ENCODE measurements at regions not wholly inside any gene's neighbourhood (a gene's known extent, or its start where the extent isn't known, plus 50 kb on each side); places are given as distances from the start of the nearest gene placed in this dataset.
A peak's percentile ranks its signal among the peaks of the same experiment; 100 is the strongest.

GRCh38 chr4:55011761-55012160, 113.6 kb downstream of the KDR start:
- H3K9me3 Mint-ChIP-seq, result no peaks in the 10 kb centered on the region
- peaks cover 25% of the 10 kb centered on the region for H3K4me1 Mint-ChIP-seq
- Histone ChIP-seq H3K9ac (ENCODE audit: extremely low read depth, low read length, poor library complexity, severe bottlenecking) (no peak overlapping the region), H3K9me3 (ENCODE audit: control insufficient read depth, low read length) (no peaks in the 10 kb centered on the region), H3K4me1 (ENCODE audit: control insufficient read depth, insufficient read depth, low read length) (peaks cover 9% of the 10 kb centered on the region), H3K4me3 (ENCODE audit: low read length) (no peak overlapping the region), H3K27me3 (ENCODE audit: control insufficient read depth, insufficient read depth, low read length, poor library complexity, severe bottlenecking) (no peaks in the 10 kb centered on the region), H3K36me3 (ENCODE audit: control insufficient read depth, insufficient read depth, low read length) (no peaks in the 10 kb centered on the region), H3K27ac (ENCODE audit: low read depth, low read length) (no peak overlapping the region)
- no peak overlapping the region for H3K4me3 Mint-ChIP-seq
- no peak overlapping the region for H3K27ac Mint-ChIP-seq
- H3K36me3 Mint-ChIP-seq (ENCODE audit: low read depth), result no peaks in the 10 kb centered on the region
- DNase-seq, result no peak
- no peaks in the 10 kb centered on the region for H3K27me3 Mint-ChIP-seq (ENCODE audit: insufficient read depth)
- no peak for TF ChIP-seq CTCF (conservative IDR thresholded peaks at IDR 0.05)

- H3K9me3 ChIP-seq (ENCODE audit: control insufficient read depth, low read length), result no peaks in the 10 kb centered on the region
- no peak overlapping the region for H3K4me3 ChIP-seq (ENCODE audit: low read length)
- H3K9me3 Mint-ChIP-seq, result no peaks in the 10 kb centered on the region
- peaks cover 26% of the 10 kb centered on the region for H3K4me1 Mint-ChIP-seq
- no peaks in the 10 kb centered on the region for H3K27me3 Mint-ChIP-seq (ENCODE audit: insufficient read depth)
- no peak overlapping the region for H3K27ac Mint-ChIP-seq
- no peak overlapping the region for H3K4me3 Mint-ChIP-seq
- no peak for DNase-seq
- peaks cover 6% of the 10 kb centered on the region for H3K4me1 ChIP-seq (ENCODE audit: control insufficient read depth, insufficient read depth, low read length)
- H3K27ac ChIP-seq (ENCODE audit: low read depth, low read length), result no peak overlapping the region
- no peaks in the 10 kb centered on the region for H3K36me3 Mint-ChIP-seq (ENCODE audit: low read depth)
- H3K27me3 ChIP-seq (ENCODE audit: control insufficient read depth, insufficient read depth, low read length, poor library complexity, severe bottlenecking), result no peaks in the 10 kb centered on the region
- H3K36me3 ChIP-seq (ENCODE audit: control insufficient read depth, insufficient read depth, low read length), result no peaks in the 10 kb centered on the region
- H3K9ac ChIP-seq (ENCODE audit: extremely low read depth, low read length, poor library complexity, severe bottlenecking), result no peak overlapping the region
- TF ChIP-seq CTCF (conservative IDR thresholded peaks at IDR 0.05), result no peak
These were observed 114.8 kb downstream of the KDR start for GRCh38 chr4:55010550-55010949.

- Histone ChIP-seq H3K4me3 (ENCODE audit: low read length) (no peak overlapping the region), H3K9me3 (ENCODE audit: control insufficient read depth, low read length) (no peaks in the 10 kb centered on the region), H3K36me3 (ENCODE audit: control insufficient read depth, insufficient read depth, low read length) (no peaks in the 10 kb centered on the region), H3K4me1 (ENCODE audit: control insufficient read depth, insufficient read depth, low read length) (peaks cover 2% of the 10 kb centered on the region), H3K27ac (ENCODE audit: low read depth, low read length) (no peak overlapping the region), H3K27me3 (ENCODE audit: control insufficient read depth, insufficient read depth, low read length, poor library complexity, severe bottlenecking) (no peaks in the 10 kb centered on the region), H3K9ac (ENCODE audit: extremely low read depth, low read length, poor library complexity, severe bottlenecking) (no peak overlapping the region)
- WGBS, 2 experiments (ENCODE audit: insufficient coverage in 1 of 2, insufficient read length in 1 of 2), result 90 to 93% methylated on average over 13 to 20 of the region's 20 CpGs
- peak; percentile 77 for TF ChIP-seq CTCF (conservative IDR thresholded peaks at IDR 0.05)
- Mint-ChIP-seq H3K27ac (no peak overlapping the region), H3K4me3 (no peak overlapping the region), H3K9me3 (no peaks in the 10 kb centered on the region), H3K36me3 (ENCODE audit: low read depth) (no peaks in the 10 kb centered on the region), H3K27me3 (ENCODE audit: insufficient read depth) (no peaks in the 10 kb centered on the region), H3K4me1 (peaks cover 17% of the 10 kb centered on the region)
- DNase-seq, result peak; percentile 73
These were observed 117.0 kb downstream of the KDR start for GRCh38 chr4:55008166-55009056.

Measured in endodermal cell (in vitro differentiated cells).